GM18870 (cell line): ENCODE measurements at regions not wholly inside any gene's neighbourhood (a gene's known extent, or its start where the extent isn't known, plus 50 kb on each side); places are given as distances from the start of the nearest gene placed in this dataset.

Experiments used
- ATAC-seq: cut with Tn5 transposase; IDR thresholded peaks from one replicate; pipeline ENCODE4 v1.9.1; 2021; ENCODE audit warnings: moderate library complexity; ENCODE audit not compliant: unreplicated experiment

DNA sequence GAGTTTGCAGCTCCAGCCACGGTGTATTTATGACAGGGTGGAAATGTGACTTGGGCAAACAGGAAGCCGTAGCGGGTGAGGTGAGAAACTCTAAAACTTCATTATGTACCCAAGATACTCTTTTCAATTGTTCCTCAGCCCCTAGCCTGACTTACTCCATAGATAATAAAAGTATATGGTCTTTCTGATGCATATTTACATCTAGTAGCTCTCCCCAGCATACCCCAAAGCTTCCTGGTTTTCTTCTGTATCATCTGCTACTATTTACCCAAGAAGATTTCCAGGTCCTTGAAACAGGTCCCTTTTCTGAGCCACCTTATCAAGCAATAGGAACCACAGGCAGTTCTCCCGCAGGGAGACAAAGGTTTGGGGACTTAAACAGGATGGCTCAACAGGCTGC lies 201.5 kb upstream of the ESRRG start:
- no peak for ATAC-seq

DNA sequence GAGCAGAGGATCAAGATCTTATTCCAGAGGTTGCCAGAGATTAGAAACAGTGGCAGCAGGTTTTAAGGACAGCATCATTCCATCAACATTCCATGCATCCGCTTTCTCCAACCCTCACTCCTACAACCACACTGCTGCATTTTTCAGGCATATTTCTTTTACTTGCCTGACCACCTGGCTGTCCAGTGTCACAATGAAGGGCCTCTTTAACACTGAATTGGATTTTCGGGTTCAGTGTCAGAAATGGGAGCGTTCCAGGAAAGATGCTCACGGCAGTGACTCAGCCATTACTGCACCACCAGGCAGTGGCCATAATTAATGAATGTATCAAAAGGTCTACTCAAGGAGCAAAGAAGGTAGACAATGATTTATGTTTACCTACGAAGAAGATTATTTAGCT lies 200.4 kb upstream of the ESRRG start:
- no peak for ATAC-seq

DNA sequence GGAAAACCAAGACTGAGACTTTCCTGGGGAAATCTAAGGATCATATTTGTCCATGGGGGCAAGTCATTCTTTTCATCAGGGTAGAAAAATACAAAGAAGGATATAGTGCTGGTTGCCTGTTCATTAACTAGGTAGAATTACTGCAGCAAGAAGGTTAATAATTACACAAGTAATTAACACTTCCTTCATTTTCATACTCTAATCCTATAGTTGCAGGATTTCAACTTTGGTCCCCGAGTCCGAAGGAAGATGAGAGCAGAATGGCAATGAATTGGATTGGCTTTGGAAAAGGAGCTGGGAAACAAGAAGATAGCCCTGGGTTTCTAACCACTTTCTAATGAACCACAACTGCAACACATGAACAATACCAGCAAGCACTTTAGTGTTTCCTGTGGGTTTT lies 199.2 kb upstream of the ESRRG start:
- no peak for ATAC-seq

DNA sequence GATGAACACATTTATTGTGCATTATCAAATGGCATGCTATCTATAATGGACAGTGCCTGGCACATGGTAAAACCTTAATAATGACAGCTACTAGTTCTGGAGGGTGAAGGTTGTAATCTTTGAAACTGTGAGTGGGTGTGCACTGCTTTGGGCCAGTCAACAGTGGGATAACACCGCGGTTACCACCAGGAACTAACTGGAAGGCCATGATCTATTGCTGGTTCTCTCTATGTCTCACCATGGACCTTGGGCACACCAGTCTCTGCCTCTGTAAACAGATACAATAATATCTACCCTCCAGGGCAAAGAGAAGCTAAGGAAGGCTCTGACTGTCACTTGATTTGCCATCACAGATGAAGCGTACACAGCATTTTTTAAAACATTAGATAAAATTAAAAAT lies 198.6 kb upstream of the ESRRG start:
- ATAC-seq: no peak

DNA sequence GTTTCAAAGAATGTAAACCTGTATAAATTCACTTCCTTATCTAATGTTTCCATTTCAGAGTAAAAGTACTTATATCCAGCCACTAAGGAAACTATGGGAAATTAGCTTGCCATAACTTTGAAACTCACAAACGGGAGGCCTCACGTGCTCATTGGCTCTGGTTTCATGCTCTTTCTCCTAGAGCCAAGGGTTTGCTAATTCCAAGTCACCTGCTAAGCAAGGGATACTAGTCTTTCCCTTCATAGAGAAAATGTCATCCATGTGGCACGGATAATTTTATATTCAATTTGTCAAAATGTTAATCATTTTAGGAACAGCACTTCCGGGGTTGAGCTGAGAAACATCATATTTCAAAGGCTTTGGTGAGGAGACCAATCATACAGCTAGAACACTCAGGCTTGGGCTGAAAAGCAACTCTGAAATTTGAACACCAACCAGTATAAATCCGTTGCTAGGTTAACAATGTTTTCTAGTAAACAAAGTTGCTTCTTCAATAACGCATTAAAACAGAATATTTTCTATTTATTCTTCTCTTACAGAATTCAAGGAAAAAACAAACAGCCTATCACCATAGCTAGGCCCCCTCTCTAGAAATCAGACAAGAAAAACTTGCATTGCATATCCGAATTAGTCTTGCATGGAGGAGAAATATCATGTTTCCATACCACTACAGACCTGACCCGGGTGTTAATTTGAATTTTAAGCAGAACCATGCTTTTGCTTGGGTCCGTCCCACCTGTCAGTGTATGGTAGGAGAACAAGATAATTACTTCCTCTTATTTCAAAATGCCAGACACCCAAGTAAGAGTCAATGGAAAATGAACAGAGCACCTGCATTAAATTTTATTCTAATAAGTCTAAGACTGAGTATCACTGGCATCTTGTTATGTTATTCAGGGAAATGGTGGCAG lies 196.1 kb upstream of the ESRRG start:
- no peak for ATAC-seq

DNA sequence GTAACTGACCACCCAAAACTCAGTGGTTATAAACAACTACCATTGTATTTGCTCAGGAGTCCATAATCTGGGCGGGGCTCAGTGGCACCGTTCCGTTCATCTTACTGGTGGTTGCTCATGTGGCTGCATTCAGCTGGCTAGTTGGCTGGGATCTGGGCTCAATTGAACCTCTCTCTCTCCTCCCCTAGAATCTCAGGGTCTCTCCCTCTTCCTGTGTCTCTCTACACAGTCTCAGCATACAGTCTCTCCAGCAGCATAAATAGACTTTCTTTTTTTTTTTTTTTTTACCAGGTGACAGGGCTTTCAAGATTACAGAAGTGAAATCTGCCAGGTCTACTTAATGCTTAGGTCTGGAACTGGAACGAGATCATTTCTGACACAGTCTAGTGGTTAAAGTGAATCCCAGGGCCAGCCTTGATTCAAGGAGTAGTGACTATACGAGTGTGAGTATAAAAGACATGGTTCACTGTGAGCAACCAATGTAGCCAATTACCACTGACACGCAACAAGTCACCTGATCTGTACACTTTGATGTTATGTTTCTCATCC lies 193.7 kb upstream of the ESRRG start:
- ATAC-seq: no peak

DNA sequence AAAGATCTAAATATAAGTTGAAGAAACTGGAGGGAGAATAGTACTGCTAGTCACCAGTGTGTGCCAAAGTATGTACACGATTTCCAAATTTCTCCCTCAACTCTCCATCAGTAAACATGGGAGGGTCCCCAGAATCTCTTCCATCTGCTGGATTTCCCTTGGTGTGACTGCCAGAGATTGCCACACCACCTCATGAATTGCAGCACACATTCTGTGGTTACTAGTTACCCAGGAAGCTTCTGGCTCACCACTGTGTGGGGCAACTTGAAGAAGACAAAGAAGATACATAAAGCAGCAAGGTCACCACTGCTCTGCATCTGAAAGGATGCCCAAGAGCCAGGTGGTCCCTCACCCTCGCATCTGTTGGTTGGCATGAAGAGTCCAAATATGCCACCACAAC lies 191.7 kb upstream of the ESRRG start:
- no peak for ATAC-seq

DNA sequence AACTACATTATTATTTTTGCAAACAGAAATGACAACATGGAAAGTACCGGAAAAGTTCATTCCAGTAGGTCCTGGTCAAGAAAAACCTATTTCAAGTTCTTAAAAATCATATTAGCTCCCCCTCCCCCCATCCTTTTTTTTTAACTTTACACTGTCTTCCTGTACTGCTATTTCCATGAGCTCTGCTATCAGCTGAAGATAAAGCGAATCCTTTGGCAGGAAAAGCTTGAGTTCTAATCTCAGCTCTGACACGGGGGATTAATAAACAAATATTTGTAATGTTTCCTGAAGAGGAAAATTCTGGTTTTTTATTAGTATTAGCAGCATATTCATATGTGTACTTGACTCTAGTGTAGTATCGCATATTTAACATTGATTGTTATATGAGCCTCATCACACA lies 190.7 kb upstream of the ESRRG start:
- no peak for ATAC-seq

DNA sequence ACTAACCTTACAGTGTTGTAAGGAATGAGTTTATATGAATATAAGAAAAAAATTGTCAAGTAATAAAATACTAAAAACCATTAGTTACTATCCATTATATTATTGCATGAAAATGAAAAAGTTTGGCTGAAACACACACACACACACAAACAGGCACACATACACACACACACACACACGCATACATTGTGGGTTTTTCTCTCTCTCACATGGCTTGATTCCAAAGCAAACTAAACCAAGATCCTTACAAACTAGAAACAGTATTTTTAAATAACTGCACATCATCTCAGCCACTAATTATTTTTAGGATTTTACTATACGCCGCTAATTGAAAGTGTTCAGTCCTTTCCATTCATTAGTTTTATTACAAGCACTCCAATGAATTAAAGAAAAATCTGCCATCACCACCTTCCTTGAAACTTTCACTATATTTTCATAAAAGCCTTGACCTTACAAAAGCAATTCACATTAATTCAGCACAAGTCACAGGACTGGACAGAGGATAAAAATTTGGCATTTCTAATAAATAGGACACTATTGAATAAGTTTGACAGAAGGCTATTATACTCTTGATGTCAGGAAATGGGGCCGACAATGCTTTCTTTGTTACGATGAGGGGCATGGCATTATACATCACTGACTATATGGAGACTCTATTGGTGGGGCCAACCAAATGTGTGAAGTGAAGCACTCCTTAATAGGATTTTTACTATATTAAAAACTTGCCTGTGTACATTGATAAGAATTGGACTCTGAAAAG lies 187.0 kb upstream of the ESRRG start:
- ATAC-seq: no peak

DNA sequence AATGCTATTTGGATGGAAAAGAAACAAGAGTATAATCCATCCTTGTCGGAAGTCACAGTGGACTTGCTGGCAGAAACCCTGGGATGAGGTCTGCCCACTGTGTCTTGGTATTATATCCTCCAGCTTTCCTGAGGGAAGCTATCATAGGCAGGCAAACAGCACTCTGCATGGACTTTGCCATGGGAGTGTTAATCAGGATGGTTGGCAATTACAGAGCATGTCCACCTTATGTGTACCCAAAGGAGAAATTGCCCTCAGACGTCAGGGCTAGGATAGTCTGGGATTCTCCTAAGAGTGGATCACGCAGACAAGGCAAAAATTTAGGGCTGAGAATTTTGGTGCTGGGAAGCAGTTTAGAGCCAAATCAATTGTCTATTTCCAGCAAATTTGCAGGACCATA lies 184.9 kb upstream of the ESRRG start:
- no peak for ATAC-seq

DNA sequence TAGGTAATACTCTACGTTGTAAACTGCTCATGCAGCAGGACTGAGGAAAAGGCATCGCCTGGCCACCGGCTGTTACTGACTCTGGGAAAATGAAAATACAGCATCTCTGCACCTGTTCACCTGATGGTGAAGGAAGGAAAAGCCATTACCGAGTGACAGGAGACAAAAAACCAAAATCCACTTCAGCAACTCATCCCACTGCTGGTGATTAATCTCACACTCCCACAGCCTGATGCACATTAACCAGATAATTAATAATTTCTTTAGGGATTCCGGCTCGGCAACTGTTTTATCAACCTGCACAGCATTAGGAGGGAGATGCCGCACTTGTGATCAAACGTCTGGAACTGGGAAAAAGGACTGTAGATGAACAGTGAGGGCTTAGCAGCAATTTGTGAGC lies 183.9 kb upstream of the ESRRG start:
- no peak for ATAC-seq

DNA sequence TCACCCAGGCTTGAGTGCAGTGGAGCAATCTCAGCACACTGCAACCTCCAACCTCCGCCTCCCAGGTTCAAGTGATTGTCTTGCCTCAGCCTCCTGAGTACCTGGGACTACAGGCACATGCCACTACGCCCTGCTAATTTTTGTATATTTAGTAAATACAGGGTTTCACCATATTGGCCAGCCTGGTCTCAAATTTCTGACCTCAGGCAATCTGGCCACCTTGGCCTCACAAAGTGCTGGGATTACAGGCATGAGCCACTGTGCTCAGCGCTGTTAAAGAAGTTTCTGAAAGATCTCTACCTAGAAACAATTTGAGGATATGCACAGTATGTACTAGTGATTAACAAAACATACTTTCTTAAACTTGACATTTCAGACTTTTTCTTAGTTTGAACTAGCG lies 182.6 kb upstream of the ESRRG start:
- ATAC-seq: no peak

DNA sequence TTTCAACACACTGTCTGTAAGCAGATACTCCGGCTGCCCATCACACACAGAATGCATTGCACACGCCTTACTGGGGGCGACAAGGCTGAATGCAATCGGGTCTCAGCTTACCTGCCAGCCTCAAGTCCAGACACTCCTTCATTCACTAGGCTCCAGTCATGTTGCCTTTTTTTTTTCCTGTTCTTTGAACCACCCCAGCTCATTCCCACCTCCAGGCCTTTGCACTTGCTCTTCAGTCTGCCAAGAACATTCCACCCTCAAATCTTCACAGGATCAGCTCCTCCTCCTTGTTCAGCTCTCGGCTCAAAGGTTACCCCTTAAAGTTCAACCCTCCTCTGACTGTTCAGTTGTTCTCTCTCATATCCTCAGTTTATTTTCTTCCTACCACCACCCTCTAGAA lies 181.9 kb upstream of the ESRRG start:
- ATAC-seq: no peak

DNA sequence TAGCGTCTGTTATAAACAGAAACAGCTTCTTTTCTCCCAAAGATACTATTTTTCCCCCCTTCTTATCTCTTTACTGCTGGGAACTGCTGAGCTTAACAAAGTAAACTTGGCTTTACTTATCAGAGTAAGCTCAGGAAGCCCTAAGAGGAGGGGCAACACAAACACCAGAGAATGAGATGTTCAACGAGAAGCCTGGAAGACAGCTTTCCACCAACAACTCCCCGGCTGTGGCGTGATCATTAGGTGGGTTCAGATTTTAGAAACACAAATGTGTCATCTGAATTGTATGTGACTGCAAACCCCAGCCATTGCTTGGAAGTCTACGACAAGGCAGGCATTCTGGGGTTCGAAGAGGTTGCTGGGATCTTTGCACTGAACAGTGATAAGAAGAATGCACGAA lies 181.2 kb upstream of the ESRRG start:
- ATAC-seq: no peak

DNA sequence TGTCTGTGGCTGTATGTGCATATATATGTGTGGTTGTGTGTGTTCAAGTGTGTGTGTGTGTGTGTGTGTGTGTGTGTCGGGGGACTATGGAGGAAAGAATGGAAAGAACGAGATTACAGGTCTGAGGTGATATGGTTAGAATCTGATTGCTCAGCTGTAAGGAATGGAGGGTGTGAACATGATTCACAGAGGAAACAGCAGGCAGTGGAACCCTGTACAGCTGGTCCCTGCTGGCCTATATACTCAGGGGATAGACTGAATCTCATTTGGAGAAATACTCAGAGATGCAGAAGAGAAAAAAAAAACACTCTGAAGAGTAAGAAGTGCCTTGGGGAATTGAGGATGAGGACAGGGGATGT lies 180.1 kb upstream of the ESRRG start:
- no peak for ATAC-seq

DNA sequence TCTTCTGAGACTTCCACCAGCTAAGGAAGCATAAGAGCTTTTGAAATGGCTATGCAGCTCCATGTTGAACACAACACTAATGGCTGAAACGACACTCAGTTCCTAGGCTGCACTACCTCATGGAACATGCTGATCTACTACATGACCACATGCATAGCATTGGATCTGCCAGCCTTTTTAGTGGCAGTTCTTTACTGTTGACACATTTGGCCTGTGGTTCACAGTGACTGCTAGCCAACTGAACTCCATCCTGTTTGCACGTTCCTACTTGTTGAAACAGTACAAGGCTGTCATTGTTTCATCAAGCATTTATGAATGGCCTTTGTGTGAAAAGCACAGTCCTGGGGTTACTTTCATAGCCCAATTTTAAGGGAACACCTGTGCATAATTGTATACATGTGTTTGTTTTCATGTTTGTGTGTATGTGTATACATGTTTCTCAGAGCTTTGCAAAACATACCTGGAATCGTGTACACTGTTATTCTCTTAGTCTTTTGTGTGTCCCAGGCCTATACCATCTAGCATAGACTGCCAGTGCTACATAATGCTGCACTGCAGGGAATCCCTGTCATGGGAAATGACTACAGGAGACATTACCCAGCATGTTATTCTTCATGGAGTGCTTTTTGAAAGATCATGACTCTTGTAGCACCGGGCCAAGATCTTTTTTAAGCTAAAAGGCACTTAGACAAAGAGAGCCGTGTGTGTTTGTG lies 179.6 kb upstream of the ESRRG start:
- no peak for ATAC-seq

DNA sequence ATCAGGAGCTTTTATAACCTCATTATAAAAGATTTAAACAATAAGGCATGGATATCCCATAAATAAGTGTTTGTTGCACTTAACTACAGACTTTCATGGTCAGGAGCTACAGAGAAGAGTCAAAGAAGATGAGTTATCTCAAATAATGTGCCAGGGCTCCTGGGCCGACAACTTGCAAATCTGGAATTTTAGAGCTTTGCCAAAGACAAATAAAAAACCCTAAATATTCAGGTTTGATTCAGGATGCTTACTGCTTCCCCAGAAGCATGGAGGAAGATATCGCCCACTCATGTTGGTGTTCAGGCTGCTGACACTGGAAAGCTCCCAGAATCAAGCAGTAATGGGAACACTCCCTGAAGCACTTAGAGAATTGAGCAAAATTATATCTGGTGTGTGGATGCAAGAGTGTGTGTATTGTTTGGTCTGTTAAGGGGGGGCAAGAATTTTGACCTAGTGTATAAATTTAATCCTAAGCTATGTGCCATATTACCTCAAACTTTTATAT lies 176.9 kb upstream of the ESRRG start:
- no peak for ATAC-seq

DNA sequence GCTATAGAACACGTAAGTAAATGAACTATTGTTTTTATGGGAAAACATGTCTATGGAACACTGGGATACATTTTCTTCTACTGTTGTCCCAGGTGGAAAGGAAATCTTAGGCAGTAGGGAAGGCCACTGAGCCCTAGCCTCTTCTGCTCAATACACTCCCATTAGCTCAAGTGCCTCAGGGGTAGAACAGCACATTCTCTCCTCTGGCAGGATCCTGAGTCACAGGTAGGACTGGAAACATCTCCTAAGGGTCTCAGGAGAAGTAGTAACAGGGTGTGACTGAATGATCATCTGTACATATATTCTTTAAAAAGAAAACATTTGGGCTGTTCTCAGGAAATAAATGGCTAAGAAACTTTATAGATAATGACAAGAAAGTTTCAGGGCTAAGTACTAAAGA lies 175.6 kb upstream of the ESRRG start:
- ATAC-seq: no peak

DNA sequence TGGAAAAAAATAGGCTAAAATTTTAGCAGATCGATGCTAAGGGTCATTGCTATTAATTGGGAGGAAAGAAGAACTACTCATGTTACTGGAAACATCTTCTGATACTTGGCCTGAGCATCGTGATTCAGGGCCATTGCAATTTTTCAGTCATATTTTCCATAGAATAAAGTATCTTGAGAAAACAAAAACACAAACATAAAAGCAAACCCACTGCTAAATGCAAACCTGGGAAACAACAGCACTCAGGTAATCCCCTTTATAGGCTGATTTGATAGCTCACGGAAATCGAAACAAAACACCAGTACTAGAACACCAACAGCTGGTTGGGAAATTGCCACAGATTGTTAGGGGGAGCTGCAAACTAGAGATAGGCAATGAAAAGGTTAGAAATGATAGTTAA lies 172.9 kb upstream of the ESRRG start:
- ATAC-seq: no peak

DNA sequence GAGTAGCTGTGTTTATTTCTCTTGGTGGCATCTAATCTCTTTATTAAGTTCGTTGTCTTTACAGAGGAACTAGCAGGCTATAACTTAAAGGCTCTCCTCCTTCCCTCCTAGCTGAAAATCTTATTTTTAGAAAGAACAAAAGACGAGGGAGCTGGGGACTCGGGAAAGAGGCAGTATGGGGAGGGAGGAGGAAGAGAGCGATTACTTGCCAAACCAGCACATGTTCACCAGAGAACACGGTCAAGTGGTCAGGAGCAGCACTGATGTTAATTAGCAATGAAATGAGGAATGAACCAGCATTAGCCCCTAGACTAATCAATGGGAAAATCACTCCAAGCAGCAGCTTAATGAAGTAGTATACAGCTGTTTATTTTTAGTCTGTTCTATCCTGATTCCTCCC lies 171.3 kb upstream of the ESRRG start:
- ATAC-seq: no peak

DNA sequence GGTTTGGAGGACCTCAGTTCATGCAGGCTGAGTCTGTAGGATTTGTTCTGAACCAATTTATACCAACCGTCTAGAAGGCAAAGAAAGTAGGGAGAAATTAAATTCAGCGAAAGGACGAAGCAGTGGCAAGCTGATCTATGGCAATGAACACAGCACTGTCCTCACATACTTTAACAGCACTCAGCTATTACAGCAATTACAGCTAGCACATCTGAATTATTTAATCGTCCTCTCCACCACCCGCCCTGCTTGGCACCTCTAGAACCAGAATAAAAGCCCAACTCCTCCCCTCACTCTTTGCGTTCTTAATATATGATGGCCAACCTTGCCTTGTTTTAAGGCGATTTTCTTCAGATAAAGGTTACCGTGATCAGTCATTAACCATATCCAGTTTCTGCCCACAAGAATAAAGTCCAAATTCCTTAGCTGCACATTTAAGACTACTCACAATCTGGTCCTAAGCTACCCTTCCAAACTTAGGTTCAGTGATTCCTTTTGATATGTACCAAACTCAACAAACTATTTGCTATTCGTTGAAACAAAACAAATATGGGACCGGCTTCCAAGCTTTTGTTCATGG lies 169.4 kb upstream of the ESRRG start:
- no peak for ATAC-seq
